Peyer's patch (tissue), 4 donors: ENCODE measurements at regions not wholly inside any gene's neighbourhood (a gene's known extent, or its start where the extent isn't known, plus 50 kb on each side); places are given as distances from the start of the nearest gene placed in this dataset.
A peak's percentile ranks its signal among the peaks of the same experiment; 100 is the strongest.
"Not testable (repeated sequence)": the region's sequence is repeated elsewhere in the genome, so short reads cannot be mapped to it uniquely, and the experiment has no call there.

Experiments
- DNase-seq, 3 donors: peaks; one replicate each; pipeline ENCODE4 v3.0.0-alpha.2; 2017 to 2019
- H3K27ac ChIP-seq, 4 donors: fragments of 200-600 bp; sonication (generic); one replicate each; pipeline ENCODE4 v1.5.1; 2016 to 2019
- H3K27me3 ChIP-seq, 2 donors: fragments of 200-600 bp; sonication (generic); one replicate each; pipeline ENCODE4 v1.5.1; 2019
- H3K36me3 ChIP-seq, 3 donors: fragments of 200-600 bp; sonication (generic); one replicate each; pipeline ENCODE4 v1.5.1; 2016 to 2019
- H3K4me1 ChIP-seq, 4 donors: fragments of 200-600 bp; sonication (generic); one replicate each; pipeline ENCODE4 v1.5.1; 2016 to 2019
- H3K4me3 ChIP-seq, 4 donors: fragments of 200-600 bp; sonication (generic); 1 replicate in 3 of 4; 2 replicates in 1 of 4; pipeline ENCODE4 v1.5.1; 2016 to 2019; ENCODE audit warnings: mild to moderate bottlenecking in 1 of 4
- H3K9me3 ChIP-seq, 4 donors: fragments of 200-600 bp; sonication (generic); one replicate each; pipeline ENCODE4 v1.5.1; 2016 to 2019; ENCODE audit warnings: mild to moderate bottlenecking in 1 of 4
- POLR2A ChIP-seq, 2 donors: fragments of 450-650 bp; IDR thresholded peaks; one replicate each; pipeline ENCODE4 v1.5.1; 2017; ENCODE audit warnings: antibody characterized with exemption in 2 of 2, mild to moderate bottlenecking in 2 of 2, moderate library complexity in 2 of 2
- TF ChIP-seq, protein P1 (sequence below), 6 experiments: fragments of 450-650 bp in 4 of 6; fragments of 200-600 bp in 2 of 6; sonication (generic) in 1 of 6; IDR thresholded peaks; one replicate each; pipeline ENCODE4 v1.5.1; 2017 to 2019; ENCODE audit warnings: antibody characterized with exemption in 6 of 6, mild to moderate bottlenecking in 3 of 6, moderate library complexity in 1 of 6

DNA sequence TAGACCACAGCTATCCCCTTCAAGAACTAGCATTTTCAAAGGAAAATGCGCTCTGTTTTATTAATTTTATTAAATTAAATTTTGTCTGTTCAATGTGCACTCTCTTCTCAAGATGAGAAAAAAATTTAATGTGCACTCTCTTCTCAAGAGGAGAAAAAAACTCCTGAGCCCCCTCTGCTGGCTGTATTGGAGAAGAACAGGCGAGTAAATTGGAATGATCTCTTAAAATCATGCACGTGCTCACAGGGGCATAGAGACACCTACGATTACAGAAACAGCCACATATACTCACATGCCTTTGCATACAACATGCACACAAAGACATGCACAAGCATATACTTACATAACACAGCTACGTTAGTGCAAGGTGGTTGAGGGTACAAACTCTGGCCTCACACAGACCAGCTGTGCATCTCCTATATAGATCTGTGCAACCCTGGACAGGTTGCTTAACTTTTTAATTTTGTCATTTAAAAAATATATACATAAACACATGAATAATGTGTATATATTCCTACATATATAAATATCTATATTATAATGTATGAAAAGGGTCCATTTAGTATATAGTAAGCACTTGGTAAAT lies 176.2 kb upstream of the CXorf66 start:
- Histone ChIP-seq H3K27me3 (no peaks in the 10 kb centered on the region), H3K9me3 (no peaks in the 10 kb centered on the region), H3K36me3 (no peaks in the 10 kb centered on the region), H3K4me3 (no peak overlapping the region), H3K27ac (no peak overlapping the region), H3K4me1 (no peaks in the 10 kb centered on the region)
- DNase-seq, result peak in 1 of 3 donors; percentile 65
- TF ChIP-seq POLR2A (IDR thresholded peaks at IDR 0.05), result no peak
- TF ChIP-seq, protein P1, sequence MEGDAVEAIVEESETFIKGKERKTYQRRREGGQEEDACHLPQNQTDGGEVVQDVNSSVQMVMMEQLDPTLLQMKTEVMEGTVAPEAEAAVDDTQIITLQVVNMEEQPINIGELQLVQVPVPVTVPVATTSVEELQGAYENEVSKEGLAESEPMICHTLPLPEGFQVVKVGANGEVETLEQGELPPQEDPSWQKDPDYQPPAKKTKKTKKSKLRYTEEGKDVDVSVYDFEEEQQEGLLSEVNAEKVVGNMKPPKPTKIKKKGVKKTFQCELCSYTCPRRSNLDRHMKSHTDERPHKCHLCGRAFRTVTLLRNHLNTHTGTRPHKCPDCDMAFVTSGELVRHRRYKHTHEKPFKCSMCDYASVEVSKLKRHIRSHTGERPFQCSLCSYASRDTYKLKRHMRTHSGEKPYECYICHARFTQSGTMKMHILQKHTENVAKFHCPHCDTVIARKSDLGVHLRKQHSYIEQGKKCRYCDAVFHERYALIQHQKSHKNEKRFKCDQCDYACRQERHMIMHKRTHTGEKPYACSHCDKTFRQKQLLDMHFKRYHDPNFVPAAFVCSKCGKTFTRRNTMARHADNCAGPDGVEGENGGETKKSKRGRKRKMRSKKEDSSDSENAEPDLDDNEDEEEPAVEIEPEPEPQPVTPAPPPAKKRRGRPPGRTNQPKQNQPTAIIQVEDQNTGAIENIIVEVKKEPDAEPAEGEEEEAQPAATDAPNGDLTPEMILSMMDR (IDR thresholded peaks at IDR 0.05), result peak in 4 of 6 experiments; percentile 32 to 57 (median 36)

DNA sequence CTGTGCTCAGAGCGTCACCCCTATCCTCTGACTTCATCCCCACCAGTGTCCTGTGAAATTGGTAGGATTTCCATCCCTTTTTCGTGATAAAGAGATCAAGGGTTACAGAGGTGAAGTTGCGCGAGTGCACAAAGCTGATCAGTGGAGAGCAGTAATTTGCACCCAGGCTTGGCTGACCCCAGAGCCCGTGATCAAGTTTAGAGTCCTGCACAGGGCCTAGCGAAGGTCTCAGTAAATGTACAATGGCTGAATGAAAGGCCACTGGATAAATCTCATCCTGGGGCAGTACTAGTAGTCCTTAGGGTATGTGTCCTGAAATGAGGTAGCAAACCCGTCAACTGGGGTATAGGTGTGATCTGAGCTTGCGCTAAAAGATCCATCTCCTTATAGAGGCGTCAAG lies 173.2 kb upstream of the CXorf66 start:
- not testable (repeated sequence) for H3K27ac ChIP-seq, H3K36me3 ChIP-seq, DNase-seq, H3K27me3 ChIP-seq, H3K4me3 ChIP-seq, H3K4me1 ChIP-seq, H3K9me3 ChIP-seq

DNA sequence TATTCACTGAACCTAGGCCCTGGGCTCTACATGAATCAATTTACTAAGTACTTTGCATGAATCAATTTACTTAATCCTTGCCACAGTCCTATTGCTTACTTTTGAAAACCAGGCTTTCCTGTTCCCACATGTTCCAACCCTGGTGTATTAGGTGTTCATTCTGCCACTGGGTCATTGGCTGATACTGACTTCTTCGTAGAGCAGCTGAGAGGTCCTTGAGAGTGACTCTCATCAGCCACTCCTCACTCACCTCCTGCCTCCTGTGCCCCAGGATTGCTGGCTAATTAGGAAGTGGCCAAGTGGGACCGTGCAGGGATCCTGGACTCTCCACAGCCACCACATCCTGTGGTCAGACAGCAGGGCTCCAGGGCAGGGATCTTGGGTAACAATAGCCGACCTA lies 172.7 kb upstream of the CXorf66 start:
- not testable (repeated sequence) for H3K27me3 ChIP-seq, DNase-seq, H3K36me3 ChIP-seq, H3K4me1 ChIP-seq, H3K9me3 ChIP-seq, H3K27ac ChIP-seq, H3K4me3 ChIP-seq

DNA sequence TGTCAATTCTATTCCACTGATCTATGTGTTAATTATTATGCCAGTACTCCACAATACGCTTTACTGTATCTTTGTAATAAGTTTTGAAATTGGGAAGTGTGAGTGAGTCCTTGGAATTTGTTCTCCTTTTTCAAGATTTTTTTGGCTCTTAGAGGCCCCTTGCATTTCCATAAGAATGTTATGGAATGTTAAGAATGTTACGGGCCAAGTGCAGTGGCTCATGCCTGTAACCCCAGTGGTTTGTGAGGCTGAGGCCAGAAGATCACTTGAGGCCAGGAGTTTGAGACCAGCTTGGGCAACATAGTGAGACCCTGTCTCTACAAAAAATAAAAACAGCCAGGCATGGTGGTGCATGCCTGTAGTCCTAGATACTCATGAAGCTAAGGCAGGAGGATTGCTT lies 167.6 kb upstream of the CXorf66 start:
- DNase-seq, result no peak
- H3K4me3 ChIP-seq, result no peak overlapping the region
- TF ChIP-seq, protein P1 (IDR thresholded peaks at IDR 0.05), result no peak
- TF ChIP-seq POLR2A (IDR thresholded peaks at IDR 0.05), result no peak
- no peak overlapping the region for H3K27ac ChIP-seq
- no peaks in the 10 kb centered on the region for H3K27me3 ChIP-seq
- no peaks in the 10 kb centered on the region for H3K4me1 ChIP-seq
- no peaks in the 10 kb centered on the region for H3K9me3 ChIP-seq
- H3K36me3 ChIP-seq, result no peaks in the 10 kb centered on the region

DNA sequence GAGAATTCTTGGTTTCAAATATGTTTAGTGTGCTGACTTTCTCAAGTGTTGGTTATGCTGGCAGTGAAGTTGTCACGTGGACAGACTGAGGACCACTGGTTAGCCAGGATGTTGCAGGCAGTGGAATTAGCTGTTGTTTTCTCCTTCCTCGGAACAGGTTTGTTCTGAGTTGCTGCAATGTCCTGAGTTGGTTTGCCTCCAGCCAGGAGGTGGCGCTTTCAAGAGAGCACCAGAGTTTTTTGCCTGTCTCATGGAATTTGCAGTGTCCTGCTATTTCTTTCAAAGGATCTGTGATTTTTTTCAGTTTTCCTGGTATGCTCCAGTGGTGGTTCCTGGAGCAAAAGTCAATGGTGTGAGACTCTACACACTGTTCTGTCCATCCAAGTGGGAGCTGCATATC lies 158.1 kb upstream of the CXorf66 start:
- H3K27ac ChIP-seq, result no peak overlapping the region
- H3K27me3 ChIP-seq, result no peaks in the 10 kb centered on the region
- TF ChIP-seq, protein P1 (IDR thresholded peaks at IDR 0.05), result no peak
- no peak for TF ChIP-seq POLR2A (IDR thresholded peaks at IDR 0.05)
- H3K9me3 ChIP-seq, result no peaks in the 10 kb centered on the region
- no peaks in the 10 kb centered on the region for H3K4me1 ChIP-seq
- no peak for DNase-seq
- no peaks in the 10 kb centered on the region for H3K36me3 ChIP-seq
- H3K4me3 ChIP-seq, result no peak overlapping the region

DNA sequence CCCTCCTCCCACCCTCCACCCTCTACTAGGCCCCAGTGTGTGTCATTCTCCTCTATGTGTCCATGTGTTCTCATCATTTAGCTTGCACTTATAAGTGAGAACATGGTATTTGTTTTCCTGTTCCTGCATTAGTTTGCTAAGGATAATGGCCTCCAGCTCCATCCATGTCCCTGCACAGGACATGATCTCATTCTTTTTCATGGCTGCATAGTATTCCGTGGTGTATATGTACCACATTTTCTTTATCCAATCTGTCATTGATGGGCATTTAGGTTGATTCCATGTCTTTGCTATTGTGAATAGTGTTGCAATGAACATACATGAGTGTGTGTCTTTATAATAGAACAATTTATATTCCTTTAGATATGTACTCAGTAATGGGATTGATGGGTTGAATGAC lies 148.7 kb upstream of the CXorf66 start:
- H3K4me3 ChIP-seq, H3K4me1 ChIP-seq, H3K27ac ChIP-seq, DNase-seq, H3K27me3 ChIP-seq, H3K9me3 ChIP-seq, H3K36me3 ChIP-seq: not testable (repeated sequence)

DNA sequence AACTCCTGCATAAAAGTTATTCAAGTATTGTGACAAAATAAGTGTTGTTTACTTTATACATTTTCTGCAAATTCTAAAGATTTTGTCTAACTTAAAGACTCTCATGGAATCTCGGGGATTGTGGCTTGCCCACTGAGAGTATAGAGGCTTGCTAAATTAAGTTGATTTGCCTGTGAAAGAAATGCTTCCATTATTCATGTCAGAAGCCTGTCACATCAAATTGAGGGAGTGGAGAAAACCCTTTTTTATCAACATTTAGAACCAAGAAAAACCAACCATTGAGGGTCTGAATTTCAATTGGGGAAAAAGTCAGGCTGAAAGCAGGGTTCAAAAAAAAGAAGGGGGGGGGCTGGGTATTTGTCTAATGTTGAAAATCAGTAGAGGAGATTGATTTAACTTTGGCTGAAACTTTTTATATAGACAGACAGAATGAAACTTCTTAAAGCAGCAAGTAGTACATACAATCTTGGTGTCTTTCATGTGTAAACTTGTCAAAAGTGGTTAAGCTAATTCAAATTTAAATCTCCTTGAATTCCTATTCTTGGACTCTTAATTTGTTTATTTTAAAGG lies 144.8 kb upstream of the CXorf66 start:
- H3K27me3 ChIP-seq, result no peaks in the 10 kb centered on the region
- DNase-seq, result no peak
- no peak overlapping the region for H3K4me3 ChIP-seq
- no peak overlapping the region for H3K27ac ChIP-seq
- H3K4me1 ChIP-seq, result no peaks in the 10 kb centered on the region
- TF ChIP-seq POLR2A (IDR thresholded peaks at IDR 0.05), result no peak
- TF ChIP-seq, protein P1 (IDR thresholded peaks at IDR 0.05), result no peak
- no peaks in the 10 kb centered on the region for H3K9me3 ChIP-seq
- no peaks in the 10 kb centered on the region for H3K36me3 ChIP-seq
